ENCODE measurements at regions not wholly inside any gene's neighbourhood (a gene's known extent, or its start where the extent isn't known, plus 50 kb on each side); places are given as distances from the start of the nearest gene placed in this dataset.

DNA sequence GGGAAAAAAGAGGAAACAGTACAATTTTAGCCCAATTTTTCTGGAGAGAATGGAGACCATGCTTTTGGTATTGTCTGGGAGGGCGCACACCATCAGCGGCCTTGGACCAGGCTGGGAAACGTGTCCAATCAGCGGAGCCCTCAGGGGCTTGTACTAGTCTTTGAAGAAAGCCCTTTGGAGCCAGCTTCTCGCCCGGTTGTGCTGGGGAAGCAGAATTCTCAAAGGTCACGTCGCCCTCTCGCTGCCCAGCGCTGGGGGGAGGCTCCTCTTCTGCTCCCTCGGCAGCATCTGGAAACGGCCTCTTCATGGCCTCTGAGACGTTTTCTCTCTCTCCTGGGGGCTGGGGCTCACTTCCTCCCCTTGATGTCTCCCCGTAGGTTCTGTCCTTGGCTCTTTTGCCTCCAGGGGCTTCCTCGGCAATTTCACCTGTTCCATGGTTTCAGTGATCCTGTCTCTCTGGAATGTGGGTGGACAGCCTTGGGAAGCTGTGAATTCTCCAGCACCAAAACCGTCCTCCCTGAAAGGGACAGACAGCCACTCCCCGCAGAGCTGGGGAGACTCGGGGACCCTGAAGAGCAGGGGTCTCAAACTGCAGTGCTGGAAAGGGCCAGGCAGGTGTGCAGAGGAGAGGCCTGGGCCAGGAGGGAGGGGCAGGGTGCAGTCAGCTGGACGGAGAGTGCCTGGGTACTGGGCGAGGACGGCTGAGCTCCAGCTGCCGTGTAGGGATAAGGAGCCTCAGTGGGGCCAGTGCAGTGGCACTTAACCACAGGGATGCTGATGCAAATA is 80.2 kb downstream of the RPS6KA4 start:
- TF ChIP-seq KDM1A (IDR thresholded peaks at IDR 0.05; ENCODE audit: borderline replicate concordance): no peak
- TF ChIP-seq SUZ12 (IDR thresholded peaks at IDR 0.05; ENCODE audit: unreplicated experiment): no peak
- TF ChIP-seq, protein P1, sequence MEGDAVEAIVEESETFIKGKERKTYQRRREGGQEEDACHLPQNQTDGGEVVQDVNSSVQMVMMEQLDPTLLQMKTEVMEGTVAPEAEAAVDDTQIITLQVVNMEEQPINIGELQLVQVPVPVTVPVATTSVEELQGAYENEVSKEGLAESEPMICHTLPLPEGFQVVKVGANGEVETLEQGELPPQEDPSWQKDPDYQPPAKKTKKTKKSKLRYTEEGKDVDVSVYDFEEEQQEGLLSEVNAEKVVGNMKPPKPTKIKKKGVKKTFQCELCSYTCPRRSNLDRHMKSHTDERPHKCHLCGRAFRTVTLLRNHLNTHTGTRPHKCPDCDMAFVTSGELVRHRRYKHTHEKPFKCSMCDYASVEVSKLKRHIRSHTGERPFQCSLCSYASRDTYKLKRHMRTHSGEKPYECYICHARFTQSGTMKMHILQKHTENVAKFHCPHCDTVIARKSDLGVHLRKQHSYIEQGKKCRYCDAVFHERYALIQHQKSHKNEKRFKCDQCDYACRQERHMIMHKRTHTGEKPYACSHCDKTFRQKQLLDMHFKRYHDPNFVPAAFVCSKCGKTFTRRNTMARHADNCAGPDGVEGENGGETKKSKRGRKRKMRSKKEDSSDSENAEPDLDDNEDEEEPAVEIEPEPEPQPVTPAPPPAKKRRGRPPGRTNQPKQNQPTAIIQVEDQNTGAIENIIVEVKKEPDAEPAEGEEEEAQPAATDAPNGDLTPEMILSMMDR (IDR thresholded peaks at IDR 0.05 in 2 of 3, conservative IDR thresholded peaks at IDR 0.05 in 1 of 3; ENCODE audit: control insufficient read depth in 2 of 3, extremely low read depth in 1 of 3, insufficient read depth in 1 of 3, low read depth in 3 of 3, low read length in 3 of 3): no peak
- no peak for TF ChIP-seq RFX5 (IDR thresholded peaks at IDR 0.05; ENCODE audit: low read depth, low read length)
- no peak for TF ChIP-seq SREBF2 (IDR thresholded peaks at IDR 0.05; ENCODE audit: low read length)
- no peak for TF ChIP-seq IKZF2 (IDR thresholded peaks at IDR 0.05)
- no peak for TF ChIP-seq POLR2A (IDR thresholded peaks at IDR 0.05; ENCODE audit: low read depth, low read length)
- no peak for TF ChIP-seq NR2C2 (IDR thresholded peaks at IDR 0.05; ENCODE audit: borderline replicate concordance, control insufficient read depth, insufficient read length, low read depth)
- no peak for TF ChIP-seq SMARCA5 (IDR thresholded peaks at IDR 0.05)
- TF ChIP-seq ESRRA (IDR thresholded peaks at IDR 0.05; ENCODE audit: low read length): no peak
- TF ChIP-seq EGR1 (IDR thresholded peaks at IDR 0.05; ENCODE audit: borderline replicate concordance in 1 of 2, low read depth in 2 of 2, low read length in 2 of 2): no peak

Data from GM12878 (cell line).